OCI-LY3 (cell line): ENCODE measurements at regions not wholly inside any gene's neighbourhood (a gene's known extent, or its start where the extent isn't known, plus 50 kb on each side); places are given as distances from the start of the nearest gene placed in this dataset.

Experiments
- CTCF ChIP-seq: fragments of 200-600, 300-600 bp; sonication (generic); IDR thresholded peaks from 2 replicates; pipeline ENCODE4 v1.5.1; 2014; ENCODE audit warnings: antibody characterized with exemption, low read length, low read depth
- EZH2phosphoT487 ChIP-seq: fragments of 200-600 bp; shearing (Covaris generic); IDR thresholded peaks from 2 replicates; pipeline ENCODE4 v1.6.1; 2018; ENCODE audit warnings: antibody characterized with exemption, mixed run types, low read depth

GRCh38 chr2:7711167-7711566 lies 794.0 kb downstream of the RNF144A start:
- TF ChIP-seq CTCF (no peak), EZH2phosphoT487 (no peak)
